ENCODE measurements at regions not wholly inside any gene's neighbourhood (a gene's known extent, or its start where the extent isn't known, plus 50 kb on each side); places are given as distances from the start of the nearest gene placed in this dataset.
A peak's percentile ranks its signal among the peaks of the same experiment; 100 is the strongest.

DNA sequence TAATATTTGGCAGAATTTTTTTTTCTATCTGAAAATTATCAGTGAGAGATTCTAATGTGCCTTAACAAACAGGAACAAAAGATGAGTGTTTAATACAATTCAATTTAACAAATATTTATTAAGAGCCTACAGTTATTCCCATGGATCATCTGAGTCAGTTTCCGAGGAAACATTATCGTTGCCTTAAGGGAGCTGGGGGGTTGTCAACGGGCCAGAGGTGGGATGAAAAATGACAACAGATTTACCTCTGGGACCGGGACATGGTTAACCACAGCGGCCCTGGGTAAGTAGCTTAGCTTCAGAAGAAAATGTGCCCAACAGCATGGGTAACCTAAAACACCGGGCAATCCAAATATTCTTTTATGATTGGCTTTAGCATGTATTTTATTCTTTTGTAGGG is 113.6 kb downstream of the DAD1 start:
- intact Hi-C loops (cut with DNase I; ENCODE audit: low total_unique reads), result no loop called here
- TF ChIP-seq, protein P1, sequence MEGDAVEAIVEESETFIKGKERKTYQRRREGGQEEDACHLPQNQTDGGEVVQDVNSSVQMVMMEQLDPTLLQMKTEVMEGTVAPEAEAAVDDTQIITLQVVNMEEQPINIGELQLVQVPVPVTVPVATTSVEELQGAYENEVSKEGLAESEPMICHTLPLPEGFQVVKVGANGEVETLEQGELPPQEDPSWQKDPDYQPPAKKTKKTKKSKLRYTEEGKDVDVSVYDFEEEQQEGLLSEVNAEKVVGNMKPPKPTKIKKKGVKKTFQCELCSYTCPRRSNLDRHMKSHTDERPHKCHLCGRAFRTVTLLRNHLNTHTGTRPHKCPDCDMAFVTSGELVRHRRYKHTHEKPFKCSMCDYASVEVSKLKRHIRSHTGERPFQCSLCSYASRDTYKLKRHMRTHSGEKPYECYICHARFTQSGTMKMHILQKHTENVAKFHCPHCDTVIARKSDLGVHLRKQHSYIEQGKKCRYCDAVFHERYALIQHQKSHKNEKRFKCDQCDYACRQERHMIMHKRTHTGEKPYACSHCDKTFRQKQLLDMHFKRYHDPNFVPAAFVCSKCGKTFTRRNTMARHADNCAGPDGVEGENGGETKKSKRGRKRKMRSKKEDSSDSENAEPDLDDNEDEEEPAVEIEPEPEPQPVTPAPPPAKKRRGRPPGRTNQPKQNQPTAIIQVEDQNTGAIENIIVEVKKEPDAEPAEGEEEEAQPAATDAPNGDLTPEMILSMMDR (IDR thresholded peaks at IDR 0.05), result no peak
- H3K4me3 ChIP-seq, result no peak overlapping the region
- DNase-seq, result no peak
- H3K4me1 ChIP-seq, result peaks cover 0 to 29% (median 12%) of the 10 kb centered on the region in 4 donors
- no peaks in the 10 kb centered on the region for H3K36me3 ChIP-seq
- no peak overlapping the region for H3K27ac ChIP-seq
- H3K27me3 ChIP-seq, result no peaks in the 10 kb centered on the region
- no peaks in the 10 kb centered on the region for H3K9me3 ChIP-seq

DNA sequence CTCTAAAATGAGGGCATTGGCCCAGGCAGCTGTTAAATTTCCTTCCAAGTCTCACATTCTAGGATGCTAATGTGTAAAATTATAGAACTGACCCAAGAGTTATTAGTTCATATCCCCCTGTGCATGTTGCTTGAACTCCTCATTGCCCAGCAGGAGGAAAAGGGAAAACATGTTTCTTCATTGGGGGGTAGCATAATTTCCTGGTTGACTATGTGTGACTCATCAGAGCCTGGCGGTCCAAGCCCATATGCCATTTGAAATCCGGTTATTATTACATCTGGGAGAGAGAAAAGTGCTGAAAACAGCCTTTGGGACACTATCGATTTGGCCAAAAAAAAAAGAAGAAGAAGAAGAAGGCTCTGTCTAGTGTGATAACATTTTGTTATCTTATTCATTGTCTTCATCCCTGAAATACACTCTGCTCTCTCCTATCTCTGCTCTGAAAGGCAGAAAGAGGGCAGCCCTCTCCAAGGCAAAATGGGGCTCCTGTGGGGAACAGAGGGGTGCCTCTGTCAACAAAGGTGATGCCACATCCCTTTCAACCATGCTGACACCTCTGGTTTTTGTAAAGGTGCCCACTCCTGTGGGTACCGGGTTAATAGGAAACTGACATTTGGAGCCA is 114.2 kb downstream of the DAD1 start:
- H3K4me3 ChIP-seq, result no peak overlapping the region
- no peaks in the 10 kb centered on the region for H3K36me3 ChIP-seq
- no peaks in the 10 kb centered on the region for H3K27me3 ChIP-seq
- no peak overlapping the region for H3K27ac ChIP-seq
- H3K4me1 ChIP-seq, result peaks cover 0 to 29% (median 14%) of the 10 kb centered on the region in 4 donors
- TF ChIP-seq, protein P1 (IDR thresholded peaks at IDR 0.05), result no peak
- intact Hi-C loops (cut with DNase I; ENCODE audit: low total_unique reads), result loop anchor here (5.0 kb wide), 1 partner anchor 88 kb away; no protein-coding TSS in a partner anchor
- no peaks in the 10 kb centered on the region for H3K9me3 ChIP-seq
- DNase-seq, result no peak

DNA sequence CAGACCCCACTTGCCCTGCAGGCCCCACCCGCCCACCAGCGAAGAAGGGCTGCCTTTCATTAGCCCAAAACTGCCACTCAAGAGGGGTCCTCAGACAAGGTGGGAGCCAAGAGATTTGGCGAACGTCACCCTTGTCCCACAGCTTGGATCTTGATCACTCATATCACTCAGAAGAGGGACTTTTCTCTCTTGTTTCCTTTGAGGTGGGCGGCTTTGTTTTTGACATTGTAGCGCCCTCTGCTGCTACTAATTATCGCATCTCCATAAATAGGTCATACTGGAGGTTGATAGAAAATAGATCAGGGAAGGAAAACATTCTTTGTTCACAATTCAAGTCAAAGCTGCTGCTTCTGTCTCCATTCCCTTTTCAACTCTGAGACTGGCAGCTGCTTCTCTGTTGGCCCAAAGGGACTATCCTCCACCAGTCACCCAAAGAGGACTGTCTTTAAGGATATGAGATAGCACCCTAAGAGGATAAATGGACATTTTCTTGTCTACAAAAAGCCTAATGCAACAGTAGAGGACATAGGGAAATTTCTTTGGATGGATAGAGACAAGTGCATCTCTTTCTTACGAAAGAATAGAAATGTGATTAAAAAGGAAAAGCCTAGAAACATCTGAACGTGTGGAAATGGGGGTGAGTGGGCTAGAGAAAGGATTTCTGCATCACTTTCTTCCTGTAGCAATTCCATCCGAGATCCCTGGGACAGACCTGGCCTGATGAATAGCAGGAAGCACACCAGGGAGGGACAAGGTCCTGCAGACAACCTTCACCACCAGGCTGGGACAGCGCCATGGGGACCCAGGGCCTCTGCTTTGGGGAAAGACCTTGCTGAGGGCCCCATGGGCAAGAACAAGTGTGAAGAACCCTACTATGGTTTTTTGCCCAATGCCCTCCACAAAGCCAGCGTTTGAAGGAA is 115.8 kb downstream of the DAD1 start:
- no peaks in the 10 kb centered on the region for H3K9me3 ChIP-seq
- DNase-seq, result peak in 1 of 2 donors; percentile 53
- TF ChIP-seq, protein P1 (IDR thresholded peaks at IDR 0.05), result peak; percentile 37 to 44
- intact Hi-C loops (cut with DNase I; ENCODE audit: low total_unique reads), result loop anchor here (5.0 kb wide), 1 partner anchor 86 kb away; no protein-coding TSS in a partner anchor
- H3K36me3 ChIP-seq, result no peaks in the 10 kb centered on the region
- no peak overlapping the region for H3K4me3 ChIP-seq
- H3K27me3 ChIP-seq, result no peaks in the 10 kb centered on the region
- H3K27ac ChIP-seq, result no peak overlapping the region
- H3K4me1 ChIP-seq, result peaks cover 0 to 24% (median 13%) of the 10 kb centered on the region in 4 donors

DNA sequence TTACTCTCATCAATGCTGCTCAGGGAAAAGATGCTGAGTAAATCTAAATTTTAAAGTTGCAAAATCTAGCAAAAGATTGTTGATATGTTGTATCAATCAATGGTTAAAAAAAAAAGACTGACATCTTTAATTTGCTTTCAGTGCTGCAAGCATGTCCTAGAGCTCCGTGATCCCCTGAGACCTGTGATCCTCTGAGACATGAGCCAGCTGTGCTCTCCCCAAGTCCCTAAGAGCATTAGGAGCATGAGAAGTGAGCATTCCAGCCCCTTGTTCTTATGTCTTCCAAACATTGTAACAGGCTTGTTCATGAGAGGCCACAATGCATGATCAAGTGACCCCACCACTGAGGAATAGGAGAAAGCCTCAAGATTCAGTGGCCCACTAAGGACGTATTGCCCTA is 116.6 kb downstream of the DAD1 start:
- H3K4me1 ChIP-seq, result peaks cover 0 to 19% (median 13%) of the 10 kb centered on the region in 4 donors
- H3K9me3 ChIP-seq, result no peaks in the 10 kb centered on the region
- TF ChIP-seq, protein P1 (IDR thresholded peaks at IDR 0.05), result no peak
- no peaks in the 10 kb centered on the region for H3K36me3 ChIP-seq
- H3K4me3 ChIP-seq, result no peak overlapping the region
- H3K27me3 ChIP-seq, result no peaks in the 10 kb centered on the region
- intact Hi-C loops (cut with DNase I; ENCODE audit: low total_unique reads), result loop anchor here (5.0 kb wide), 1 partner anchor 85 kb away; no protein-coding TSS in a partner anchor
- DNase-seq, result no peak
- H3K27ac ChIP-seq, result no peak overlapping the region

DNA sequence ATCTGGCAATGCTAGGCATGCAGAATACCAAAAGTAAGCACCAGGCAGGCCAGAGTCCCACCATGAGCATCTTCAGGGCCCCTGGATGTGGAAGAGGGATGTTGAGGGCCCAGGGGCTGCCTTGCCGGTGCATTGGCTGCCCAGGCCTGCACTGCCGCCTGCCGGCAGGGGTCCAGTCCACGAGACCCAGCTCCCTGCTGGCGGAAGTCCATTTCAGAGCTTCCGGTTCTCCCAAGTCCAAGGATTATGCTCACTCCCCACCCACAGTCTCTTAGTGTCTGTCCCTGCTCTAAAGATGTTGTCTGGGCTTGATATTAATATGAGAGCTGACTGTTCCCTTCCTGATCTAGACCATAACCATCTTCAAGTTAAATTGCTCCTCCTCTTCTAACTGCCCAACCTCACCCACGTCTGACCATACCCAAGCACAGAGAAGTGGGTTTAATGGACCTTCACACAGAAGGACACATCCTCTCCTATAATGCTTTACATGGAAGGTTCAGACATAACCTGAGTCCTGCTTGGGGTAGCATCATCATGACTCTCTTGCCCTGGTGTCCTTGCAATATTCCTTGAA is 117.4 kb downstream of the DAD1 start:
- intact Hi-C loops (cut with DNase I; ENCODE audit: low total_unique reads), result loop anchor here (5.0 kb wide), 1 partner anchor 84 kb away; no protein-coding TSS in a partner anchor
- DNase-seq, result no peak
- TF ChIP-seq, protein P1 (IDR thresholded peaks at IDR 0.05), result peak; percentile 38 to 39

More for the DNA sequence above, 117.4 kb downstream of the DAD1 start:
- H3K4me3 ChIP-seq, result no peak overlapping the region
- no peak overlapping the region for H3K27ac ChIP-seq
- no peaks in the 10 kb centered on the region for H3K9me3 ChIP-seq
- H3K27me3 ChIP-seq, result no peaks in the 10 kb centered on the region
- H3K36me3 ChIP-seq, result no peaks in the 10 kb centered on the region
- H3K4me1 ChIP-seq, result peaks cover 0 to 17% (median 7%) of the 10 kb centered on the region in 4 donors
